ENCODE measurements at regions not wholly inside any gene's neighbourhood (a gene's known extent, or its start where the extent isn't known, plus 50 kb on each side); places are given as distances from the start of the nearest gene placed in this dataset.

- no peak overlapping the region for H3K4me3 ChIP-seq (ENCODE audit: low read depth, low read length)
- no peak for TF ChIP-seq CTCF (conservative IDR thresholded peaks at IDR 0.05; ENCODE audit: low read depth, low read length)
- no peak for DNase-seq (ENCODE audit: low read depth)
Observed at GRCh38 chr12:132391326-132392041, 62.1 kb upstream of the GALNT9 start.

GRCh38 chr12:132390287-132391076 is 61.1 kb upstream of the GALNT9 start:
- H3K4me3 ChIP-seq (ENCODE audit: low read depth, low read length) = no peak overlapping the region
- TF ChIP-seq CTCF (conservative IDR thresholded peaks at IDR 0.05; ENCODE audit: low read depth, low read length) = no peak
- DNase-seq (ENCODE audit: low read depth) = no peak

- DNase-seq (ENCODE audit: low read depth) = no peak
- no peak overlapping the region for H3K4me3 ChIP-seq (ENCODE audit: low read depth, low read length)
- TF ChIP-seq CTCF (conservative IDR thresholded peaks at IDR 0.05; ENCODE audit: low read depth, low read length) = no peak
Observed at GRCh38 chr12:132389526-132390286, 60.3 kb upstream of the GALNT9 start.

- no peak overlapping the region for H3K4me3 ChIP-seq (ENCODE audit: low read depth, low read length)
- TF ChIP-seq CTCF (conservative IDR thresholded peaks at IDR 0.05; ENCODE audit: low read depth, low read length) = no peak
- no peak for DNase-seq (ENCODE audit: low read depth)
Observed at GRCh38 chr12:132389026-132389425, 59.6 kb upstream of the GALNT9 start.

GRCh38 chr12:132388379-132389015 is 59.1 kb upstream of the GALNT9 start:
- no peak overlapping the region for H3K4me3 ChIP-seq (ENCODE audit: low read depth, low read length)
- DNase-seq (ENCODE audit: low read depth) = no peak
- no peak for TF ChIP-seq CTCF (conservative IDR thresholded peaks at IDR 0.05; ENCODE audit: low read depth, low read length)

- H3K4me3 ChIP-seq (ENCODE audit: low read depth, low read length) = no peak overlapping the region
- TF ChIP-seq CTCF (conservative IDR thresholded peaks at IDR 0.05; ENCODE audit: low read depth, low read length) = no peak
- no peak for DNase-seq (ENCODE audit: low read depth)
Observed at GRCh38 chr12:132386926-132387497, 57.6 kb upstream of the GALNT9 start.
